ENCODE measurements at regions not wholly inside any gene's neighbourhood (a gene's known extent, or its start where the extent isn't known, plus 50 kb on each side); places are given as distances from the start of the nearest gene placed in this dataset.

DNA sequence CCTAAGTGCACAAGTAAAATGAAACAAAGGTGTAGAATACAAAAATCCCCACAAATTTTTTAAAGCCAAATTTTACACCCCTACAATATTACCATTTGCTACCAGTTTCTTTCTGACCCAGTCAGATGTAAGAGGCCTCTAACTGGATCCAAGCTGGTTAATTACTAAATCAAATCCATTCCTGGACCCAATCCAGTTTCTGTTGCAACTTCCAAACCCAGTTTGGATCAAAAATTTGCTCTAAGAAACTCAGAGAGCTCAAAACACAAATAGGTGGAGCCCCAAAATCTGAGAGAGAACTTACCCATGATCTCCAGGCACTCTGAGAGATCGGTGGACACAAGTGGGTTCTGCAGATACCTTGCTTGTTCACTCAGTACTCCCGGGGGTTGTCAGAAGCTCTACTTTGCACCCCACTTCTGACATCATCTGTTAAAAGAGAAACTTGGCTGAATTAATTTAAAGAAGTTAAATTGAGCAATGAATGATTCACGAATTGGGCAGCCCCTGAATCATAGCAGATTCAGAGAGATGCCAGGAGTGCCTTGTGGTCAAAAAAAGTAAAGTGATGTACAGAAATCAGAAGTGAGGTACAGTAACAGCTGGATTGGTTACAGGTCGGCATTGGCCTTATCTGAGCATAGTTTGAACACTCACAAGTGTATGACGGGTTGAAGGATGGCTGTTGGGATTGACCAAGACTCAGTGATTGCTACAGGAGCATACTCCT is 448.0 kb downstream of the KCNT2 start:
- Histone ChIP-seq H3K27ac (no peak overlapping the region), H3K4me3 (no peak overlapping the region), H3K4me2 (no peak overlapping the region), H3K4me1 (0 out of 3 replicates have a peak, but pooled peaks cover 3% of the 10 kb centered on the region), H3K9me3 (no peaks in the 10 kb centered on the region)
- ATAC-seq (peak; percentile 23 to 43; a peak in 2 of 6 replicates), FAIRE-seq (no peak), DNase-seq (ENCODE audit: low read depth in 1 of 2, low spot score in 1 of 2) (no peak)
- POLR2A ChIA-PET, result no interaction called here
- 41% methylated on average over 5 of the region's 5 CpGs for WGBS (ENCODE audit: missing lambda C conversion rate)
- TF ChIP-seq, protein P1, sequence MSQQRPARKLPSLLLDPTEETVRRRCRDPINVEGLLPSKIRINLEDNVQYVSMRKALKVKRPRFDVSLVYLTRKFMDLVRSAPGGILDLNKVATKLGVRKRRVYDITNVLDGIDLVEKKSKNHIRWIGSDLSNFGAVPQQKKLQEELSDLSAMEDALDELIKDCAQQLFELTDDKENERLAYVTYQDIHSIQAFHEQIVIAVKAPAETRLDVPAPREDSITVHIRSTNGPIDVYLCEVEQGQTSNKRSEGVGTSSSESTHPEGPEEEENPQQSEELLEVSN (IDR thresholded peaks at IDR 0.05; ENCODE audit: borderline replicate concordance, low read depth), result no peak
- no peak for TF ChIP-seq MAFK (IDR thresholded peaks at IDR 0.05; ENCODE audit: partially characterized antibody)
- CTCF ChIA-PET, result no interaction called here

DNA sequence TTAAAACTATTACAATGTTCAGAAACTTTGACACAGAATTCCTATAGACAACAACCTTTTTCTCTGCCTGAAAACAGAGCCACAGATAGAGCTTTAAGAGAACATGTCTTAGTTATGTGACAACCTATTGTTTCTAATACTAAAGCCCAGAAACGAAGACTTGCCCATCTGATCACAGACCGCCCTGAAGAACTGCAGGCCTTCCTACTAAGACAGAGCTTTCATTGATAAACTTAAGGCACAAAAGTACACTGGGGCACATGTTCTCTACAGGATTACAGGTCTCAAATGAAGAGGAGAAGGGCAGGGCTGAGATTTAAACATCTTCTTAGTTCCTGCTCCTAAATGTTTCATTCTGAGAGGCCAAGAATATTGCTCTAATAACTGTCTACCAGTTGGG is 452.7 kb downstream of the KCNT2 start:
- no peak for ATAC-seq
- H3K4me3 ChIP-seq, result no peak overlapping the region
- H3K9me3 ChIP-seq, result no peaks in the 10 kb centered on the region
- 88% methylated on average over 2 of the region's 2 CpGs for WGBS (ENCODE audit: missing lambda C conversion rate)
- H3K4me1 ChIP-seq, result 0 out of 3 replicates have a peak, but pooled peaks cover 3% of the 10 kb centered on the region
- DNase-seq (ENCODE audit: low read depth in 1 of 2, low spot score in 1 of 2), result no peak
- ChIA-PET POLR2A (no interaction called here), CTCF (interaction anchor here (0.7 kb wide), 1 partner anchor 154 kb away, joined by 3 read pairs; no protein-coding TSS in a partner anchor)
- FAIRE-seq, result no peak
- TF ChIP-seq CHD2 (IDR thresholded peaks at IDR 0.05; ENCODE audit: low read length, partially characterized antibody) (no peak), RNF2 (IDR thresholded peaks at IDR 0.05; ENCODE audit: borderline replicate concordance, low read depth) (no peak), HOXA7 (CRISPR knock-in tag; IDR thresholded peaks at IDR 0.05) (no peak), ZFP36 (IDR thresholded peaks at IDR 0.05; ENCODE audit: borderline replicate concordance, partially characterized antibody) (no peak), JUN (IDR thresholded peaks at IDR 0.05) (no peak), JUNB (IDR thresholded peaks at IDR 0.05) (no peak), FOXS1 (CRISPR knock-in tag; IDR thresholded peaks at IDR 0.05) (no peak), SREBF2 (IDR thresholded peaks at IDR 0.05) (no peak), MAFK (IDR thresholded peaks at IDR 0.05; ENCODE audit: partially characterized antibody) (no peak), MYC (IDR thresholded peaks at IDR 0.05; ENCODE audit: borderline replicate concordance, low read length) (no peak), CBX8 (IDR thresholded peaks at IDR 0.05) (no peak), RARB (CRISPR knock-in tag; IDR thresholded peaks at IDR 0.05) (no peak), CHD4 (IDR thresholded peaks at IDR 0.05; ENCODE audit: borderline replicate concordance) (no peak)
- H3K27ac ChIP-seq, result no peak overlapping the region
- no peak overlapping the region for H3K4me2 ChIP-seq

DNA sequence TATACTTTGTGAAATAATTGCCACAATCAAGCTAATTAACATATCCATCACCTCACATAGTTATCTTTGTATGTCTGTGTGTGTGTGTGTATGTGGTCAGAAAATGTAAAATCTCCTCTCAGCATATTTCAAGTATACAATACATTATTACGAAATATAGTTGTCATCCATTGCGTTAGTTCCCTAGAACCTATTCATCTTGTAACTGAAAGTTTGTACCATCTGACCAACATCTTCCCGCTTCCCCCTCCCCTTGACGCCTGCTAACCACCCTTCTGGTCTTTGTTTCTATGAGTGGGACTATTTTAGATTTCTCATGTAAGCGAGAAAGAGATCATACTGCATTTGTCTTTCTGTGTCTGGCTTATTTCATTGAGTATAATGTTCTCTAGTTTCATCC is 455.3 kb downstream of the KCNT2 start:
- no peak for ATAC-seq
- ChIA-PET POLR2A (no interaction called here), CTCF (no interaction called here)
- FAIRE-seq, result peak; percentile 70
- Histone ChIP-seq H3K9me3 (no peaks in the 10 kb centered on the region), H3K4me1 (no peaks in the 10 kb centered on the region), H3K4me2 (no peak overlapping the region), H3K4me3 (no peak overlapping the region), H3K27ac (no peak overlapping the region)
- TF ChIP-seq, protein P2, sequence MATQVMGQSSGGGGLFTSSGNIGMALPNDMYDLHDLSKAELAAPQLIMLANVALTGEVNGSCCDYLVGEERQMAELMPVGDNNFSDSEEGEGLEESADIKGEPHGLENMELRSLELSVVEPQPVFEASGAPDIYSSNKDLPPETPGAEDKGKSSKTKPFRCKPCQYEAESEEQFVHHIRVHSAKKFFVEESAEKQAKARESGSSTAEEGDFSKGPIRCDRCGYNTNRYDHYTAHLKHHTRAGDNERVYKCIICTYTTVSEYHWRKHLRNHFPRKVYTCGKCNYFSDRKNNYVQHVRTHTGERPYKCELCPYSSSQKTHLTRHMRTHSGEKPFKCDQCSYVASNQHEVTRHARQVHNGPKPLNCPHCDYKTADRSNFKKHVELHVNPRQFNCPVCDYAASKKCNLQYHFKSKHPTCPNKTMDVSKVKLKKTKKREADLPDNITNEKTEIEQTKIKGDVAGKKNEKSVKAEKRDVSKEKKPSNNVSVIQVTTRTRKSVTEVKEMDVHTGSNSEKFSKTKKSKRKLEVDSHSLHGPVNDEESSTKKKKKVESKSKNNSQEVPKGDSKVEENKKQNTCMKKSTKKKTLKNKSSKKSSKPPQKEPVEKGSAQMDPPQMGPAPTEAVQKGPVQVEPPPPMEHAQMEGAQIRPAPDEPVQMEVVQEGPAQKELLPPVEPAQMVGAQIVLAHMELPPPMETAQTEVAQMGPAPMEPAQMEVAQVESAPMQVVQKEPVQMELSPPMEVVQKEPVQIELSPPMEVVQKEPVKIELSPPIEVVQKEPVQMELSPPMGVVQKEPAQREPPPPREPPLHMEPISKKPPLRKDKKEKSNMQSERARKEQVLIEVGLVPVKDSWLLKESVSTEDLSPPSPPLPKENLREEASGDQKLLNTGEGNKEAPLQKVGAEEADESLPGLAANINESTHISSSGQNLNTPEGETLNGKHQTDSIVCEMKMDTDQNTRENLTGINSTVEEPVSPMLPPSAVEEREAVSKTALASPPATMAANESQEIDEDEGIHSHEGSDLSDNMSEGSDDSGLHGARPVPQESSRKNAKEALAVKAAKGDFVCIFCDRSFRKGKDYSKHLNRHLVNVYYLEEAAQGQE (IDR thresholded peaks at IDR 0.05), result no peak
- TF ChIP-seq, protein P3, sequence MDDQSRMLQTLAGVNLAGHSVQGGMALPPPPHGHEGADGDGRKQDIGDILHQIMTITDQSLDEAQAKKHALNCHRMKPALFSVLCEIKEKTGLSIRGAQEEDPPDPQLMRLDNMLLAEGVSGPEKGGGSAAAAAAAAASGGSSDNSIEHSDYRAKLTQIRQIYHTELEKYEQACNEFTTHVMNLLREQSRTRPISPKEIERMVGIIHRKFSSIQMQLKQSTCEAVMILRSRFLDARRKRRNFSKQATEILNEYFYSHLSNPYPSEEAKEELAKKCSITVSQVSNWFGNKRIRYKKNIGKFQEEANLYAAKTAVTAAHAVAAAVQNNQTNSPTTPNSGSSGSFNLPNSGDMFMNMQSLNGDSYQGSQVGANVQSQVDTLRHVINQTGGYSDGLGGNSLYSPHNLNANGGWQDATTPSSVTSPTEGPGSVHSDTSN (IDR thresholded peaks at IDR 0.05), result no peak
- no peak for TF ChIP-seq CEBPB (IDR thresholded peaks at IDR 0.05)
- WGBS (ENCODE audit: missing lambda C conversion rate), result 88% methylated on average over 5 of the region's 5 CpGs
- DNase-seq (ENCODE audit: low read depth in 1 of 2, low spot score in 1 of 2), result no peak

All from A549 (cell line).